GM19438 (cell line): ENCODE measurements at regions not wholly inside any gene's neighbourhood (a gene's known extent, or its start where the extent isn't known, plus 50 kb on each side); places are given as distances from the start of the nearest gene placed in this dataset.
"Not testable (repeated sequence)": the region's sequence is repeated elsewhere in the genome, so short reads cannot be mapped to it uniquely, and the experiment has no call there.

Experiments used
- ATAC-seq: cut with Tn5 transposase; IDR thresholded peaks from one replicate; pipeline ENCODE4 v1.9.1; 2021; ENCODE audit warnings: low read depth; ENCODE audit not compliant: unreplicated experiment

DNA sequence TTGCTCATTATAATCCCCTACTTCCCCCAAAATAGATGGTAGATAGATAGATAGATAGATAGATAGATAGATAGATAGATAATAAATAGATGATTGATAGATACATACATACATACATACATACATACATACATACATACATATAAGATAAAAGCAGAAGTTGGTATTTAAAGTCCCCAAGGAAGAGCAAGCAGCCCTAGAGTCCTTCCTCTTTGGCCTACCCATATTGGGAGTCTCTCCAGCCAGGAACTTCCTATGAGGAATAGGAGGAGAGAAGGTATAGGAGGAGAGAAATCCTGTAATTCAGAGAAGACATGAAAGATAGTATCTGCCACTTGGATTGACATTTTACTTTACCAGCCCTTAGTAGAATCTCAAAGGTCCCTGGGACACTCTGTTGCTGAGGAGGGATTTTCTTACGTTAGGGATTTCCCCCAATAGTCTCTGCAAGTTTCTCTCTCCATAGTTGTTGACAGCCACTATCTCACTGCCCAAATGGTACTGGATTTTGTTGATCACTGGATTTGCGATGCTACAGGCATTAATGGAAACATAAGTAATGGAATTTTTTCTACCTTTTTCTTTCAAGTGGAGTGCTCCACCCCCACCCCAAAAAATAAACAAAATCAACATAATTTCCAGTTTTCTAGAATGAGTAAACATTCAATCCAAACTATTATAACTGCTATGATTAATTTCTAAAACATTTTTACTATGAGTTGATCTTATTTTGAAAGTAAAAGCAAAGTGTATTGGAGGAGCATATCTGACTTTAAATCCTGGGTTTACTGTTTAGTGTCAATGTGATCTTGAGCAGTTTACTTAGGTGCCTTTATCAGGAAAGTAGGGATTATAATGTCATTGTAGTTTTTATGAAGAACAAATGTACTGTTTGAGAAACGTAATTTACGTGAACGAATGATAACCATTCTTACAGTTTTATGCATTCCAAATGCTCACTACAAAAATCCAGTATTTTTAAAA lies 93.2 kb upstream of the TNFSF4 start:
- ATAC-seq, result no peak

- ATAC-seq, result no peak
Observed at GRCh38 chr1:173301507-173301906, 94.4 kb upstream of the TNFSF4 start.

GRCh38 chr1:173302366-173302765 lies 95.2 kb upstream of the TNFSF4 start:
- ATAC-seq, result no peak

- no peak for ATAC-seq
Observed at GRCh38 chr1:173302890-173303829, 96.0 kb upstream of the TNFSF4 start.

- no peak for ATAC-seq
Observed at GRCh38 chr1:173303984-173304383, 96.9 kb upstream of the TNFSF4 start.

- no peak for ATAC-seq
Observed at GRCh38 chr1:173304529-173305227, 97.5 kb upstream of the TNFSF4 start.

- ATAC-seq, result no peak
Observed at GRCh38 chr1:173307845-173308244, 100.7 kb upstream of the TNFSF4 start.

DNA sequence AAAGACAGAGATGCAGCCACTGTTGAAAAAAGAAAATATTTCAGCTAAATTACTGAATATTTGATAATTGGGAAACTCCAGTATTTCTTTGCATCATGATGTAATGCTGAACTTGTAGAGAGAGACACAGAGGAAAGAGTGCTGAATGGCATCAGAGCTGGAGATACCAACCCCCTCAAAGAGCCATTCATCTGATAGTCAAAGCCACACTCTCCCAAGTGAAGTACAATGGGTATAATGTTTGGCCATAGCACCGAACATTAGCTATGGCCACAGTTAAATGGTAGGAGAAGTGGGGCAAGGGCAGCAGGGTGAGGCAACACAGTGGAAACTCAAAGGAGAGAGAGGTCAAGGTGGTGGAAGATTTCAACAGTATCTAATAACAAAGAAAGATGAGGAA lies 107.5 kb upstream of the TNFSF4 start:
- no peak for ATAC-seq

- ATAC-seq, result no peak
Observed at GRCh38 chr1:173315296-173315695, 108.2 kb upstream of the TNFSF4 start.

GRCh38 chr1:173318788-173319187 lies 111.7 kb upstream of the TNFSF4 start:
- ATAC-seq, result no peak

DNA sequence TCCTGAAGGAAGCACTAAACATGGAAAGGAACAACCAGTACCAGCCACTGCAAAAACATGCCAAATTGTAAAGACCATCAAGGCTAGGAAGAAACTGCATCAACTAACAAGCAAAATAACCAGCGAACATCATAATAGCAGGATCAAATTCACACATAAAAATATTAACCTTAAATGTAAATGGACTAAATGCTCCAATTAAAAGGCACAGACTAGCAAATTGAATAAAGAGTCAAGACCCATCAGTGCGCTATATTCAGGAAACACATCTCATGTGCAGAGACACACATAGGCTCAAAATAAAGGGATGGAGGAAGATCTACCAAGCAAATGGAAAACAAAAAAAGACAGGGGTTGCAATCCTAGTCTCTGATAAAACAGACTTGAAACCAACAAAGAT lies 117.2 kb upstream of the TNFSF4 start:
- ATAC-seq, result not testable (repeated sequence)

- not testable (repeated sequence) for ATAC-seq
Observed at GRCh38 chr1:173327987-173328386, 120.9 kb upstream of the TNFSF4 start.

DNA sequence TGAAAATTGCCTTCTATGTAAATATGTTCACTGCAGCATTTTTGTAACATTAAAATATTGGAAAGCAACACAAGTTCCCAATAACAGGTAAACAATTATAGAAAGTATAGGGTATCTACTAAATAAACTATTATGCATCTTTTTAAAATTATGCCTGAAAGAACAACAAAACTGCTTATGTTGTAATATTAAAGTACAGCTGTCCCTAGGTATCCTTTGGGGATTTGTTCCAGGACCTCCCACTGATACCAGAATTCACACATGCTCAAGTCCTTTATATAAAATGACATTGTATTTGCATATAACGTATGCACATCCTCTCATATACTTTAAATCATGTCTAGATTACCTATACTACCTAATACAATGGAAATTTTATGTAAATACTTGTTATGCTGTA lies 121.8 kb upstream of the TNFSF4 start:
- no peak for ATAC-seq

DNA sequence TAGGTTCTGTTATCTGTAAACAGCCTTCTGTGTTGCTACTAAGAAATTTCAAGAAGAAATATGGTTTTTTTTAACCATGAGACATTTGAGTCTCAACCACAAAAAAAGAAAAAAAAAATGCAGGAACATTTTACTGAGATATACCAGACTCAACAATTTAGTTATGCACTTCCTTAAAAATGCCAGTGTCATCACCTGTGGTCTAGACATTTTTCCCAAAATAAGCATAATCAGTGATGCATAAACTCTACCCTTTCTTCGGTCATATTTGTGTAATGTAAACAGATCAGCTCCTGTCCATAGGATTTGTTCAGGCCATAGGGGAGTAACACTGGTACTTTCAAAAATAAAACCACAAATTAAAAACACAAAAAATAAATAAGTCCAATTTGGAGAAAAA lies 122.6 kb upstream of the TNFSF4 start:
- ATAC-seq, result no peak

DNA sequence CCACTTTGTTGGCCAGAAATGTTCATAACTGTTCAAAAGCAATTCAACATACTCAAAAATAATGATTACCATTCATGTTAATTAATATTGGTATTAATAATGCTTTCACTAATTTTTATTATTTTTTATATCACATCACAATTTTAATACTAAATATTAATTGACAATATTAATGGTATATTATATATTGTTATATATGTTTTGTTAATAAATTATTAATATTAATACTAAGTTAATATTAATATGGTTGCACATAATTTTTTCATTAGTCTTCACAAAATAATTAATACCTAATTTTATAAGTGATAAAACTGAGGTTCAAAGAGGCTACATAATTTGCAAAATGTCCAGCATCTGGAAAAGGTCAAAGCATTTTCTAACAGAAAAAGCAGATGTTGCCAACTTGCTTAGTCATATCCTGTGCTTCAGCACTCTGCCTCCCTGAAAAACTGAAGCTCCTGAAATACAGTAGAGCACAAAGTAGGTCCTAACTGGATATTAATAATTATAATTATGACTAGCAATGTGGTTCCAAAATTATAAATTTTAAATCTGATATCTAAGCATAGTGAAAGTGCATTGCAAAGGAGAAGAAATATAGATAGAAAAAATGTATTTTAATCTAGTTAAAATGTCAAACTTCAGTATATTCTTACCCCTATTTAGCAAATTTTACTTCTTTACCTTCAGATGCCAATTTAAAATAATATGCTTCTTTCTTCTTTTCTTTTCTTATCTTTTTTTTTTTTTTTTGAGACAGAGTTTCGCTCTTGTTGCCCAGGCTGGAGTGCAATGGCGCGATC lies 123.2 kb upstream of the TNFSF4 start:
- no peak for ATAC-seq

DNA sequence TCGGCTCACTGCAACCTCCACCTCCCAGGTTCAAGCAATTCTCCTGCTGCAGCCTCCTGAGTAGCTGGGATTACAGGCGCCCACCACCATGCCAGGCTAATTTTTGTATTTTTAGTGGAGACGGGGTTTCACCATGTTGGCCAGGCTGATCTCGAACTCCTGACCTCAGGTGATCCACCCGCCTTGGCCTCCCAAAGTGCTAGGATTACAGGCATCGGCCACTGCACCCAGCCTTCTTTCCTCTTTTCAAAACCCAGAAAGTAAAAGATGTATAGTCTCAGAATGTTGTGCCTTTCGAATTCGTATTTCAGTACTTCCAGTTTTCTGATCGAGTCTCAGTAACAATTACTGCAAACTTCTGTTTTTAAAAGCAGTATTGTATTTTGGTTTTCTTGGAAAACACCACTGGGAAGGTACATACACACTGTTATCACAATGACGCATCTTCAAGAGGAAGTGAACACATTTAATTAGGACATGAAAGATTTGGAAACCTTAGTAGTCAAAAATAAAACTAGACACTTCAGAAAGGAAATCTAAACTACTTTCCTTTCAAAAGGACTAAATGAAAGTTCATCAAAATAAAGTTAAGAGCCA lies 123.9 kb upstream of the TNFSF4 start:
- not testable (repeated sequence) for ATAC-seq

GRCh38 chr1:173332026-173332425 lies 124.9 kb upstream of the TNFSF4 start:
- no peak for ATAC-seq

- peak; percentile 51 for ATAC-seq
Observed at GRCh38 chr1:173333581-173333980, 126.5 kb upstream of the TNFSF4 start.

DNA sequence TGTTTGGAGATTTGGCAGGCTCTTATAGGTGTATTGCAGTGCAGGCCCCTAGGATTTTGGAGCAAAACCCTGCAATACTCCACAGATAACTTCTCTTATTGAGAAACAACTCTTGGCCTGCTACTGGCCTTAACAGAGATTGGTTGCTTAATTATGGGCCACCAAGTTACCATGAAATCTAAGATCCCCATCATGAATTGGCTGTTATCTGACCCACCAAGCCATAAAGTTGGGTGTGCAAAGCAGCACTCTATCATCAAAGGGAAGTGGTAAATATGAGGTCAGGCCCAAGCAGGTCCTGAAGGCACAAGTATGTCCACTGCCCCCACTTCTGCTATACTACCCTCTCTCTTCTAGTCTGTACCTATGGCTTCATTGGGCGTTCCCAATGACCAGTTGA lies 130.0 kb upstream of the TNFSF4 start:
- ATAC-seq, result no peak
